LNCaP clone FGC (cell line): ENCODE measurements at regions not wholly inside any gene's neighbourhood (a gene's known extent, or its start where the extent isn't known, plus 50 kb on each side); places are given as distances from the start of the nearest gene placed in this dataset.
"Not testable (repeated sequence)": the region's sequence is repeated elsewhere in the genome, so short reads cannot be mapped to it uniquely, and the experiment has no call there.

Experiments used
- DNase-seq: peaks from one replicate; pipeline ENCODE4 v3.0.0-alpha.2; 2011; ENCODE audit warnings: low read depth
- H3K4me3 ChIP-seq: 2 replicates; pipeline ENCODE4 v1.5.1; 2011; ENCODE audit warnings: mild to moderate bottlenecking, low read depth, low read length, control low read depth
- CTCF ChIP-seq: IDR thresholded peaks from 2 replicates; pipeline ENCODE4 v1.5.1; 2012; ENCODE audit warnings: mild to moderate bottlenecking; ENCODE audit not compliant: control insufficient read depth, insufficient read depth; ENCODE audit errors: extremely low read depth

- DNase-seq = no peak
- no peak for TF ChIP-seq CTCF
- H3K4me3 ChIP-seq = no peak overlapping the region
Measured at GRCh38 chr5:18523380-18523779, 889.1 kb downstream of the TAF11L14 start.

- H3K4me3 ChIP-seq = no peak overlapping the region
- no peak for DNase-seq
- TF ChIP-seq CTCF = no peak
Measured at GRCh38 chr5:18526792-18527405, 892.6 kb downstream of the TAF11L14 start.

- no peak for DNase-seq
- no peak for TF ChIP-seq CTCF
- no peak overlapping the region for H3K4me3 ChIP-seq
Measured at GRCh38 chr5:18533137-18533536, 898.9 kb downstream of the TAF11L14 start.

- no peak overlapping the region for H3K4me3 ChIP-seq
- TF ChIP-seq CTCF = no peak
- no peak for DNase-seq
Measured at GRCh38 chr5:18534119-18534518, 899.9 kb downstream of the TAF11L14 start.

GRCh38 chr5:18535753-18536152 is 901.5 kb downstream of the TAF11L14 start:
- not testable (repeated sequence) for H3K4me3 ChIP-seq, DNase-seq

GRCh38 chr5:18544421-18544820 is 910.2 kb downstream of the TAF11L14 start:
- no peak for TF ChIP-seq CTCF
- no peak for DNase-seq
- no peak overlapping the region for H3K4me3 ChIP-seq

- TF ChIP-seq CTCF = no peak
- H3K4me3 ChIP-seq = no peak overlapping the region
- no peak for DNase-seq
Measured at GRCh38 chr5:18546591-18546990, 912.3 kb downstream of the TAF11L14 start.
